DND-41 (cell line): ENCODE measurements at regions not wholly inside any gene's neighbourhood (a gene's known extent, or its start where the extent isn't known, plus 50 kb on each side); places are given as distances from the start of the nearest gene placed in this dataset.

Experiments
- CTCF ChIP-seq: IDR thresholded peaks from 2 replicates; pipeline ENCODE4 v1.5.1; 2012; ENCODE audit warnings: borderline replicate concordance, low read length, moderate library complexity, mild to moderate bottlenecking; ENCODE audit not compliant: poor library complexity, severe bottlenecking; ENCODE audit errors: extremely low read depth
- EZH2 ChIP-seq: IDR thresholded peaks from 3 replicates; pipeline ENCODE4 v1.6.1; 2012; ENCODE audit warnings: borderline replicate concordance, low read depth, mild to moderate bottlenecking, moderate library complexity, low read length, inconsistent platforms; ENCODE audit not compliant: severe bottlenecking

GRCh38 chr10:90650858-90651257 is 207.0 kb downstream of the HTR7 start:
- TF ChIP-seq CTCF (no peak), EZH2 (no peak)
